ENCODE measurements at regions not wholly inside any gene's neighbourhood (a gene's known extent, or its start where the extent isn't known, plus 50 kb on each side); places are given as distances from the start of the nearest gene placed in this dataset.
"Not testable (repeated sequence)": the region's sequence is repeated elsewhere in the genome, so short reads cannot be mapped to it uniquely, and the experiment has no call there.

DNA sequence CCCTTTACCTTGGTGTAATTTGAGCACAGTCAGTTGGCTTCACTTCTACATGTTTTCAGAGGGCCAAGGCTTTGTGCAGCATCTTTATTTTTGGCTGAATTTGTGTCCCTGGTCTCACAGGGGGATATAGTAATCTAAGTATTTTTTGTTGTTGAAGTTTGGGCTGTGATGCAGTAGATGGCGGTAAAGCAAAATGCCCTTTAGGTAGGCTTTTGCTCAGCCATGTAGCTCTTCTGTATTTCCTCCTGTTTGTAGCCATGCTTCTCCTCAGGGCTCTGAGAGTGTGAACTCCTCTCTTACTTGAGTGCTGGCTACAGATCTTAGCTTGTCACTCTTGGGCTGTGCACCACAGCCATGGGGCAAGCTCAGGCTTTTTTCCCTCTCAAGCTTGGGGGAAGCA, 328.6 kb downstream of the SLITRK5 start:
- Mint-ChIP-seq H3K9me3 (peaks cover 10% of the 10 kb centered on the region), H3K4me3 (no peak overlapping the region), H3K27ac (no peak overlapping the region), H3K4me1 (ENCODE audit: low read depth) (no peaks in the 10 kb centered on the region), H3K27me3 (ENCODE audit: low read depth) (no peaks in the 10 kb centered on the region), H3K36me3 (ENCODE audit: low read depth) (no peaks in the 10 kb centered on the region)
- intact Hi-C loops (cut with micrococcal nuclease), result loop anchor here (10.0 kb wide), 1 partner anchor 1065 kb away; no protein-coding TSS in a partner anchor
- CTCF ChIA-PET, result no interaction called here
- DNase-seq, result no peak

DNA sequence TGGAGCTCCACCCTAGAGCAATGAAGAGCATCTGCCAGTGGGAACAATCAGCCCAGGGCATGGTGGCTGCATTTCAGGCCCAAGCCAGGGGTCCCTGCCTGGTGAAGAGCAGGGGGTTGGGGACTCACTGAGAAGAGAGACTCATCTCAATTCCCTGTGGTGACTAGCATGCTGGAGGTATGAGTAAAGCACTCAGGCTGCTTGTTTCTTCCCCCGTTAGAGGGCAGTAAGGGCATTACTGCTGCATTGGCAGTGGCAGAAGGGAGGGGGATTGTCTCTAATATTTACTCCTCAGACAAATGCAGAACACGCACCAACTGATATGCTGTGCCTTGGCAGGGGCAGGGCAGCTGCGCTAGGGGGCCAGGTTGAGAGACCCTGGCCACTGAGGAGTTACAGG, 329.1 kb downstream of the SLITRK5 start:
- H3K36me3 Mint-ChIP-seq (ENCODE audit: low read depth), result no peaks in the 10 kb centered on the region
- CTCF ChIA-PET, result no interaction called here
- intact Hi-C loops (cut with micrococcal nuclease), result loop anchor here (10.0 kb wide), 1 partner anchor 1065 kb away; no protein-coding TSS in a partner anchor
- peaks cover 9% of the 10 kb centered on the region for H3K9me3 Mint-ChIP-seq
- H3K4me1 Mint-ChIP-seq (ENCODE audit: low read depth), result no peaks in the 10 kb centered on the region
- no peaks in the 10 kb centered on the region for H3K27me3 Mint-ChIP-seq (ENCODE audit: low read depth)
- DNase-seq, result no peak
- no peak overlapping the region for H3K4me3 Mint-ChIP-seq
- no peak overlapping the region for H3K27ac Mint-ChIP-seq

DNA sequence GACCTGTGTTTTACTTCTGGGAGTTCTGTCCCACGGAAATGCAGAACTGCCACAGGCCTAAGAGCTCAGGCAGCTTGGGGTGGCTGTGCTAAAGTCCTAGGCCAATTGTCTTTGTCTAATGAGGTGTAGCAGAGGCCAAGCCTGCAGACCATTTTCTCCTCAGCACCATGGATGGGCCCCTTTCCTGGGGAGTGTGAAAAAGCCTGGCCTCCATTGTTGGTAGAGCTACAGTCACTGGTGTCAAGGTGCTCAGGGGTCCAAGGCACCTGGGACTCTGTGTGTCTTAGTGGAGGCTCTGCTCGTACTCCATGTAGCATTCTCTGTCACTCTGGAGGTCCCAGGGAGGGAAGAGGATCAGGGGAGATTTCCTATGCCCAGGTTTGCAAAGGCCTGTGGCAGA, 329.6 kb downstream of the SLITRK5 start:
- no peak overlapping the region for H3K27ac Mint-ChIP-seq
- H3K4me1 Mint-ChIP-seq (ENCODE audit: low read depth), result no peaks in the 10 kb centered on the region
- H3K9me3 Mint-ChIP-seq, result peaks cover 10% of the 10 kb centered on the region
- no peak overlapping the region for H3K4me3 Mint-ChIP-seq
- no peaks in the 10 kb centered on the region for H3K27me3 Mint-ChIP-seq (ENCODE audit: low read depth)
- H3K36me3 Mint-ChIP-seq (ENCODE audit: low read depth), result no peaks in the 10 kb centered on the region
- intact Hi-C loops (cut with micrococcal nuclease), result loop anchor here (10.0 kb wide), 1 partner anchor 1064 kb away; no protein-coding TSS in a partner anchor
- DNase-seq, result no peak
- CTCF ChIA-PET, result no interaction called here

DNA sequence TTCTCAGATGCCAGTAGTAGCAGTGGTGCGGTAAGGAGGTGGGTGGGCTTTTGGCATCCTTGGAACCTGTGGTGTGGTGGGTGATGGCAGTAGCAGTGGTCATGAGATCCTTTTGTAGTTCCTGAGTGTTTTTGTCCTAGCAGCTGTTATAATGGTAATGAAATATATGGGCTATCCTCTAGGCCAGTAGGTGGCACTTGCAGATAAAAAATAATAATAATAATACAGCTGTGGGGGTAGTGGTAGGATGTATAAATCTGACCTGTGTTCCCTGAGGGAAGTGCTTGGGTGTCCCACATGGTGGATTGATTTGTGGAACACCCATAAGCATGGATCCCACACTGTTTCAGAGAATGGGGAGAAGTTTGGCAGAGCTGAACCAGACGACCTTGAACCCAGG, 334.0 kb downstream of the SLITRK5 start:
- Mint-ChIP-seq H3K9me3 (peaks cover 12% of the 10 kb centered on the region), H3K4me3 (no peak overlapping the region), H3K4me1 (ENCODE audit: low read depth) (no peaks in the 10 kb centered on the region), H3K27me3 (ENCODE audit: low read depth) (no peaks in the 10 kb centered on the region), H3K36me3 (ENCODE audit: low read depth) (no peaks in the 10 kb centered on the region), H3K27ac (no peak overlapping the region)
- no peak for DNase-seq
- intact Hi-C loops (cut with micrococcal nuclease), result loop anchor here (10.0 kb wide), 1 partner anchor 1060 kb away; no protein-coding TSS in a partner anchor
- CTCF ChIA-PET, result no interaction called here

DNA sequence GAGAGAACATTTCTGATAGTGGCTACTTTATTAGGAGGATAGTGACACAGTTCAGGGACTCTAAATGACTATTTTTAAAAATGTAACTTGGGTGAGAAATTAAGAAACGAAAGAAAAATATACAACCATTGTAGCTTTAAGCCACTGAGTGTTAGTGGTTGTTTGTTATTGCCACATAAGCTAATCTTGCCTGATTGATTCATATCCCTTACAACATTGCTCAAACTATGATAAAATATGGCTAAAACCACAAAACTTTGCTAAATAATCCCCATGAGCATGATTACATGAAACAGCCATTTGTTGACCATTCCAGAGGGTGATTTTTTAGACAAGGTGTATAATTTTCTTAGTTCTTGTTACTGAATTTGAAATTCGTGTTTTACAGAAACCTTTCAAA, 343.4 kb downstream of the SLITRK5 start:
- H3K27me3 Mint-ChIP-seq (ENCODE audit: low read depth), result no peaks in the 10 kb centered on the region
- intact Hi-C loops (cut with micrococcal nuclease), result no loop called here
- H3K36me3 Mint-ChIP-seq (ENCODE audit: low read depth), result no peaks in the 10 kb centered on the region
- peaks cover 5% of the 10 kb centered on the region for H3K9me3 Mint-ChIP-seq
- CTCF ChIA-PET, result no interaction called here
- no peak overlapping the region for H3K4me3 Mint-ChIP-seq
- no peaks in the 10 kb centered on the region for H3K4me1 Mint-ChIP-seq (ENCODE audit: low read depth)
- H3K27ac Mint-ChIP-seq, result no peak overlapping the region
- DNase-seq, result no peak

DNA sequence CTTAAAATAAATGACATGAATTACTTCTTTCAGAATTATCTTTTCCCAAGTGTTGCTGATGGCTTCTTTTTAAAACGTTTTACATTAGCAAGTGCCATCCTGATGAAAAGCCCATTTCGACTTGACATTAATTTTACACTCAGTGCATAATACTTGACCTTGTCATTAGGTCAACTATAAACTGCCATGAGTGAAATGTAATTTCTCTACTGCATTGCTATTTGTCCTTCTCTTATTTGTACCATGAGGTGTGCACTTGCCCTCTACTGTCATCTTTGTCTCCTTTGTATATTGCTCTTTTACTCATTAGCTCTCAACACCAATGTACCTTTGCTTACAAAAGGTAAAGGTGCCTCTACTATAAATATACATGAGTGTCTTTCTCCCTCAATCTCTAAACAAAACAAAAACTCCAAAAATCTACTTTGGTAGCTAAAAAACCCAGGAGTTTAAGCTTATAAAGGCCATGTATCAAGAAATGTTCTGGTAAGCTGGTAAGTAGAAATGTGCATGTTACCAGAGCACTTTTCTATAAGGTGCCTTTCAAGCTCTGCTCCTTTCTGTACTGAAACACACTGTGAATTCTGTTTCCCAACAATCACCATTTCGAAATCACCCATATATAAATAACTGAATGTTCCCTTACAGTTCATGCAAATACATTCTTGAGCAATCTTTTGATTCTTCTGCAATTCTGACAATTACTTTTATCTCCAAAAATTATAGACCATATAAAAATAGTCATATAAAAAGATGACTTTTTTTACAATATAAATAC, 351.4 kb downstream of the SLITRK5 start:
- CTCF ChIA-PET, result no interaction called here
- Mint-ChIP-seq H3K4me1 (ENCODE audit: low read depth) (no peaks in the 10 kb centered on the region), H3K27ac (no peak overlapping the region), H3K36me3 (ENCODE audit: low read depth) (no peaks in the 10 kb centered on the region), H3K9me3 (no peaks in the 10 kb centered on the region), H3K4me3 (no peak overlapping the region), H3K27me3 (ENCODE audit: low read depth) (no peaks in the 10 kb centered on the region)
- no peak for DNase-seq
- intact Hi-C loops (cut with micrococcal nuclease), result no loop called here

DNA sequence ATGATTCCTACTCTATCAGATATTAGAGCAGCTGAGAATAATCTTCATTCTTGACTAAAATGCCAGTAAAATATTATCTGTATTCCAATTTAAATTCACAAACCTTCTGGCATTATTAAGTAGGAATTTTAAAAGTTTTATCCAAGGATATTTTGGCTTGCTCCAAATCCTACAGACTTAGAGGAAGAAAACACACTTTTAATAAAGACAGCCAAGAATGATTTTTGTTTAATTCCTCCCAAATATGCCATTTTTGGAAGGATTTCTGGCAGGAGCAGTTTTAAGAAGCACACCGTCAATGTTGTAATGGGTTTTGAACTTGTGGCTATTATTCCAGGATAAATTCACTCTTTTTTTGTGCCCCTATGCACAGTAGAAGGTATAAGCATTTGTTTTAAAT, 355.1 kb downstream of the SLITRK5 start:
- Mint-ChIP-seq H3K9me3 (no peaks in the 10 kb centered on the region), H3K27me3 (ENCODE audit: low read depth) (no peaks in the 10 kb centered on the region), H3K4me1 (ENCODE audit: low read depth) (no peaks in the 10 kb centered on the region), H3K4me3 (no peak overlapping the region), H3K36me3 (ENCODE audit: low read depth) (no peaks in the 10 kb centered on the region), H3K27ac (no peak overlapping the region)
- no peak for DNase-seq
- CTCF ChIA-PET, result interaction anchor here (0.6 to 0.7 kb wide), 2 partner anchors 10 to 32 kb away, joined by 3 read pairs; no protein-coding TSS in a partner anchor
- intact Hi-C loops (cut with micrococcal nuclease), result no loop called here

DNA sequence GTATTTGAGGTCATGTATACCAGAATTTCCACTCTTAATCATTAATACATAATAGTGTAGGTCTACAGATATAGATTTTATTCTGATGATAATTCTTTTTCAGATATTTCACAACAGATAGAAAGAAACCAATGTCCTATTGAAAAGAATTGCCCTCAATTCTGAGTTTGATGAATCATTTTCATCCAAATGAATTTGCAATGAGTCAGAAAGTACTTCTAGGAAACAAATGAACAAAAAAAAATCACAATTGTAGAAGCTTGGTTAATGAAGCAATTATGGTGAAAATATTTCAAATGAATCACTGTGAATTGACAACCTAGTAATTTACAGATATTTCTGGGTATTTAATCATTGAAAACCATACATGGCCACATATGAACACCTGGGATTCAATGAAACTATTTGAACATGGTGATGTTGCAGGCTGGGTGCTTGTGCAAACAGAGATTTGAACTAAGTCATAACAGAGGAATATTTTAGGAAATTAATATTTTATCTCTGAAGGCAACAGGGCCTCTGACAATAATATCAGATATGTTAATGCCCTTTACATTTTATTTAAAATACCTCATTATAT, 360.9 kb downstream of the SLITRK5 start:
- no peaks in the 10 kb centered on the region for H3K27me3 Mint-ChIP-seq (ENCODE audit: low read depth)
- H3K36me3 Mint-ChIP-seq (ENCODE audit: low read depth), result no peaks in the 10 kb centered on the region
- H3K4me1 Mint-ChIP-seq (ENCODE audit: low read depth), result no peaks in the 10 kb centered on the region
- H3K9me3 Mint-ChIP-seq, result peaks cover 4% of the 10 kb centered on the region
- intact Hi-C loops (cut with micrococcal nuclease), result no loop called here
- no peak for DNase-seq
- H3K4me3 Mint-ChIP-seq, result no peak overlapping the region
- no peak overlapping the region for H3K27ac Mint-ChIP-seq
- CTCF ChIA-PET, result no interaction called here

DNA sequence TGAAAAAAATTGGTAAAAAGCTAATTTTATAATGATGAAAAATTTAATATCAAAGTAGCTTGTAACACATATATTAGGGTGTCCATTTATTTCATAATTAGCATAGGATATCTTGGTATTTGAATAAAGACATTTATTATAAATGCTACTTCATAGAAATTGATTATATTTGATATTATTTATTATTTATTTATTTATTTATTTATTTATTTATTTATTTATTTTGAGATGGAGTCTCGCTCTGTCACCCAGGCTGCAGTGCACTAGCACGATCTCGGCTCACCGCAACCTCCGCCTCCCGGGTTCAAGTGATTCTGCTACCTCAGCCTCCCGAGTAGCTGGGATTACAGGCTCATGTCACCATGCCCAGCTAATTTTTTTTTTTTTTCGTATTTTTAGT, 365.0 kb downstream of the SLITRK5 start:
- CTCF ChIA-PET, result not testable (repeated sequence)

DNA sequence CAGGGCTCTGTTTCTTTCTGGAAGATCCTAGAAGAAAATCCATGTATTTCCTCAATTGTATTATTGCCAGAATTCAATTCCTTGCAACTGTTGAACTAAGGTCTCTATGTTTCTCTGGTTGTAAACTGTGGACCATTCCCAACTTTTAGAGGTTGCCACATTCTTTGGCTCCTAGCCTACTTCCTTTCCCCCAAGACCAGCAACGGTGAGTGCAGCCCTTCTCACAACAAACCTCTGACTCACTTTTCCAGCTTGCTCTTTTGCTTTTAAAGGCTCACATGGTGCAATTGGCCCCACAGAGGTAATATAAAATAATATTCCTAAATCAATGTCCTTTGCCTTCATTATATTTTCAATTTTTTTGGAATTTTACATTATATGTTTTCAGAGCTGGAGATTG, 371.3 kb downstream of the SLITRK5 start:
- Mint-ChIP-seq H3K27me3 (ENCODE audit: low read depth) (no peaks in the 10 kb centered on the region), H3K4me1 (ENCODE audit: low read depth) (no peaks in the 10 kb centered on the region), H3K9me3 (peaks cover 2% of the 10 kb centered on the region), H3K4me3 (no peak overlapping the region), H3K27ac (no peak overlapping the region), H3K36me3 (ENCODE audit: low read depth) (no peaks in the 10 kb centered on the region)
- intact Hi-C loops (cut with micrococcal nuclease), result no loop called here
- CTCF ChIA-PET, result no interaction called here
- DNase-seq, result no peak

More for the DNA sequence above, 365.0 kb downstream of the SLITRK5 start:
- H3K27ac Mint-ChIP-seq; H3K27me3 Mint-ChIP-seq (ENCODE audit: low read depth); H3K4me1 Mint-ChIP-seq (ENCODE audit: low read depth); H3K9me3 Mint-ChIP-seq; DNase-seq; intact Hi-C loops (cut with micrococcal nuclease); H3K36me3 Mint-ChIP-seq (ENCODE audit: low read depth); H3K4me3 Mint-ChIP-seq: not testable (repeated sequence)

DNA sequence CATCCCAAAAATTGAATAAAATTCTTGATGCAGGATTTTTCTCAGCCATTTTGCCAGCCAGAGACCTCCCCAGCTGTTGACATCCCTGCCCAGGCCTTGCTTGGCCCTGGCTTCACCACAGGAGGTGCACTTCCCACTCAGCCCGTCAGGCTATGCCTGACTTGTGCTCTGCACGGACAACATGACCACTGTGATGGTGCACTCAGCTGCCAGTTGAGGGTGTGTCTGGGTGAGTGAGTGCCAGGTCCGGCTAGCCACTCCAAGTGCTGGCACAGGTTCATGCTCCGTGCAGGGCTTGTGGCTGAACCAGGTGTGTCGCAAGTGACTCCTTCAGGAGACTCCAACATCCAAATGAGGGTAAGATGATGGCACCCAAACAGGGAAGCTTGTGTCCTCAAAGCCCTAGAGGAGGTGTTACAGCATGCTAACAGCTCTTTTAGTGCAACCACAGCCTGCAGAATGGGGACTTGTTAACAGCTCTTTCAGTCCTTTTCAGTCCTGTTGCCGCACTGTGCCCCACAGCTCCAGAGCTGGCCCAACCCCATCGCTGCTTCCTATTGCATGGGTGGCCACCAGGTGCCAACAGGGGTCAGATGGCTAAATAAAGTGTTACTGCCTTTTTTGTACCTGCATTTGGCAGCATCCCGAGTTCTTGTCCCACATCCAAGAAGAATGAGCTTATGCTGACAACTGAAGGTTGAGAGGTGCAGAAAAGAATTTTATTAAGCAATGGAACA, 380.7 kb downstream of the SLITRK5 start:
- intact Hi-C loops (cut with micrococcal nuclease), result no loop called here

DNA sequence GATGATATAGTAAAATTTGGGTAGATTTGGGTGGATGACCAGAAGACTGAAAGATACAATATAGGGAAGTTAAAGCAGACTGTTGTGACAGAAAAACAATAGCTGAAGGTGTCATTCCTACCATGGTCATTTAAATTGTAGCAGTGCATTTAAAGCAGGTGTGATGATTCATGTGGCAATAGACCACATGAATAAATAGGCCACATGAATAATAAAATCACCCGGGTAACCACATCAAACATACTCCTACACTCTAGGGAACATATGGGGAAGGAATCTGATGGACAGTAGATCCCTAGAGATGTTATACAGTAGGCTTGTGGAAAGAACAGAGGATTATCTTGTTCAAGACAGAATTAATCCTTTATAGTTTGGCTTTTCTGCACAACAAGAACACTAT, 392.6 kb downstream of the SLITRK5 start:
- intact Hi-C loops (cut with micrococcal nuclease), result no loop called here
- Mint-ChIP-seq H3K4me3 (no peak overlapping the region), H3K9me3 (peaks cover 11% of the 10 kb centered on the region), H3K4me1 (ENCODE audit: low read depth) (no peaks in the 10 kb centered on the region), H3K27me3 (ENCODE audit: low read depth) (no peaks in the 10 kb centered on the region), H3K27ac (no peak overlapping the region), H3K36me3 (ENCODE audit: low read depth) (no peaks in the 10 kb centered on the region)
- DNase-seq, result no peak
- CTCF ChIA-PET, result no interaction called here

More for the DNA sequence above, 380.7 kb downstream of the SLITRK5 start:
- H3K9me3 Mint-ChIP-seq, result peaks cover 8% of the 10 kb centered on the region
- H3K27me3 Mint-ChIP-seq (ENCODE audit: low read depth), result no peaks in the 10 kb centered on the region
- H3K36me3 Mint-ChIP-seq (ENCODE audit: low read depth), result no peaks in the 10 kb centered on the region
- DNase-seq, result no peak
- H3K4me1 Mint-ChIP-seq (ENCODE audit: low read depth), result no peaks in the 10 kb centered on the region
- no peak overlapping the region for H3K4me3 Mint-ChIP-seq
- H3K27ac Mint-ChIP-seq, result no peak overlapping the region
- CTCF ChIA-PET, result no interaction called here

All from activated naive CD4-positive, alpha-beta T cell treated with anti-CD3 and anti-CD28 coated beads for 36 hours (primary cell).